AG09309 (cell line): ENCODE measurements at regions not wholly inside any gene's neighbourhood (a gene's known extent, or its start where the extent isn't known, plus 50 kb on each side); places are given as distances from the start of the nearest gene placed in this dataset.

Experiments
- DNase-seq: peaks from one replicate; pipeline ENCODE4 v3.0.0-alpha.2; 2010; ENCODE audit warnings: low read depth
- H3K4me3 ChIP-seq: 2 replicates; pipeline ENCODE4 v1.5.1; 2011; ENCODE audit warnings: mild to moderate bottlenecking, low read depth, low read length, moderate library complexity; ENCODE audit not compliant: control insufficient read depth
- TF ChIP-seq, protein P1 (sequence below): IDR thresholded peaks from 2 replicates; pipeline ENCODE4 v1.5.1; 2011; ENCODE audit warnings: mild to moderate bottlenecking, low read depth, low read length, inconsistent platforms; ENCODE audit not compliant: insufficient read depth, control insufficient read depth; ENCODE audit errors: missing control alignments

DNA sequence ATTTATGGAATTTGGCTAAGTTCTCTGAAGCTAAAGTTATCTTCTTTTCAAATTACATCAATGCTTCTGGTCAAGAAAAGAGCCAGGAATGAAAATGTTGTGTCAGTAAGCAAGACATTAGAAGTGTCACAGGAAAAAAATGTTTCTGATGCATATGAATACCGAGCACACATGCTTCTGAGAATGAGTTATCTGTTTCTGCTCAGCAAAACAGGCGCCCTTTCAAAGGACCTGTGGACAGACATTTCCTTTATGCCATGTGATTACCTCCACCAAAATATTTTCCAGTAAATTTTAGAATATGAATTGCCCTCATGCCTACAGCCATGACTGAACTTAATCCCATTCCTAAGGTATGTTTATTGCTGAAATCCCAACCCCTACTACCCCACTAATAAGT, 55.4 kb upstream of the RNF180 start:
- H3K4me3 ChIP-seq = no peak overlapping the region
- TF ChIP-seq, protein P1, sequence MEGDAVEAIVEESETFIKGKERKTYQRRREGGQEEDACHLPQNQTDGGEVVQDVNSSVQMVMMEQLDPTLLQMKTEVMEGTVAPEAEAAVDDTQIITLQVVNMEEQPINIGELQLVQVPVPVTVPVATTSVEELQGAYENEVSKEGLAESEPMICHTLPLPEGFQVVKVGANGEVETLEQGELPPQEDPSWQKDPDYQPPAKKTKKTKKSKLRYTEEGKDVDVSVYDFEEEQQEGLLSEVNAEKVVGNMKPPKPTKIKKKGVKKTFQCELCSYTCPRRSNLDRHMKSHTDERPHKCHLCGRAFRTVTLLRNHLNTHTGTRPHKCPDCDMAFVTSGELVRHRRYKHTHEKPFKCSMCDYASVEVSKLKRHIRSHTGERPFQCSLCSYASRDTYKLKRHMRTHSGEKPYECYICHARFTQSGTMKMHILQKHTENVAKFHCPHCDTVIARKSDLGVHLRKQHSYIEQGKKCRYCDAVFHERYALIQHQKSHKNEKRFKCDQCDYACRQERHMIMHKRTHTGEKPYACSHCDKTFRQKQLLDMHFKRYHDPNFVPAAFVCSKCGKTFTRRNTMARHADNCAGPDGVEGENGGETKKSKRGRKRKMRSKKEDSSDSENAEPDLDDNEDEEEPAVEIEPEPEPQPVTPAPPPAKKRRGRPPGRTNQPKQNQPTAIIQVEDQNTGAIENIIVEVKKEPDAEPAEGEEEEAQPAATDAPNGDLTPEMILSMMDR = no peak
- no peak for DNase-seq

DNA sequence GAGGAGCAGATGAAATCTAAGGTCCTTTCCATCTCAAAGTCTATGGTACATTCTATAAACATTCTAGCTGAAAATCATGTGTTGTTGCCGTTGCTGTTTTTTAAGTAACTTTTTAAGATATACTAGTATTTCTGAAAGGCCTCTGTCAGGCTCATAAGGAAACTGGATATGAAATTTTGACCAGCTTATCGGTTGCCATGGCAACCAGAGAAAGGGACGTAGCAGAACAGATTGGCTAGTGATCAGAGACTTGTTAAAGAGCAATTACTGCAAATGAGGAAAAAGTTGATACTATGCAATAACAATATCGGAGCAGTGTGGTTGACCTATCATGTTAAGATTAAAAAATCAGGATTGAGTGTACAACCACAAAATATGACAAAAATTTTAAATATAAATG, 57.0 kb upstream of the RNF180 start:
- H3K4me3 ChIP-seq = no peak overlapping the region
- no peak for DNase-seq
- TF ChIP-seq, protein P1 = no peak

DNA sequence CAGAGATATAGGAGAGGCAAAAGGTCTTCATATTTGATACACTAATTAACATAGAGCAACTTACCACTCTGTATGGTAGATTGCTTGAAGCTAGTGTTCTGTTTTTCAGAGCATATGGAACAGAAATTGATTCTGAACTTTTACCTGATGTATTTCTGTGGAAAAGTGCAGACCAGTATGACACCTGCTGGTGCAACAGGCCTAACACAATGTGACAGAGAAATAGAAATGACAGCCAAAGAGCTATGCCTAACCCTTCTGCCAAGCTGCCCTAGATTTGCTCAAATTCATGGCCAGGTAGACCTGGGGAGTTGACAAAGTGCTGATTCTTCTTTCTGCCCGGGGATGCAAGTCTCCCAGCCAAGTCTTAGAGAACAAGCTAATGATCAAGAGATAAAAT, 65.4 kb upstream of the RNF180 start:
- no peak overlapping the region for H3K4me3 ChIP-seq
- no peak for DNase-seq
- TF ChIP-seq, protein P1 = no peak

DNA sequence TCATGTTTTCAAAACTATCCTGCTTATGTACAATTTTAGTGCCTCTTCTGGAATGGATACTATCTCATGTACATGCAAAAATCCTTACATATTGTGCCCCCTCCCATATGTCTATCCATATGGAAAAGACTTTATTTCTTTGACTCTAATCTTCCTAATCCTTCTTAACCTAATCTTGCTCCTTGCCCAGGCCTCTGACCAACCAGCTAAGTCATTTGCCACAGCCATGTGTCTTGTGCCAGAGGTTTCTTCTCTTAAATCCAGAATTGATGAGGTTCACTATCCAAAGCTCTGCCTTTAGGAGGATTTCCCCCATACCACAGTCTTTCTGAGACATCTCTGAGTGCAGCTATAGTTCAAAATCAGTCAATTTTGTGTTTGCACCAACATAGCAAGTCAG, 68.9 kb upstream of the RNF180 start:
- no peak for DNase-seq
- H3K4me3 ChIP-seq = no peak overlapping the region
- TF ChIP-seq, protein P1 = no peak

DNA sequence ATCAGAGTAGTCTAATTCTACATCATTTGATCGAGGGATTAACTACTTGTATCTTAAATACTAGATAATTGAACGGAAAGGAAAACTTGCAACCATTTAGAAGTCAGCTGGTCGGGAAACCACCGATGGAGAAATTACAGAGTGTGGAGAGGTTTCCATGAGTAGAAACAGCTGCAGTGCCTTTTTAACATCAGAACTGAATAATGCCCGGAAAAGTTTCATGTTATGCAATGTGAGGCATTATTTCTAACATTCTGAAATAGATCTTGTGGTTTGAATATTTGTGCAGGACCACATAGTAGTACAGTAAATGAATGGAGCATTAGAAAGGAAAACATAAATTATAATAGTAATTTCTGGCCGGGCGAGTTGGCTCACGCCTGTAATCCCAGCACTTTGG, 88.1 kb upstream of the RNF180 start:
- TF ChIP-seq, protein P1 = no peak
- H3K4me3 ChIP-seq = no peak overlapping the region
- DNase-seq = no peak

DNA sequence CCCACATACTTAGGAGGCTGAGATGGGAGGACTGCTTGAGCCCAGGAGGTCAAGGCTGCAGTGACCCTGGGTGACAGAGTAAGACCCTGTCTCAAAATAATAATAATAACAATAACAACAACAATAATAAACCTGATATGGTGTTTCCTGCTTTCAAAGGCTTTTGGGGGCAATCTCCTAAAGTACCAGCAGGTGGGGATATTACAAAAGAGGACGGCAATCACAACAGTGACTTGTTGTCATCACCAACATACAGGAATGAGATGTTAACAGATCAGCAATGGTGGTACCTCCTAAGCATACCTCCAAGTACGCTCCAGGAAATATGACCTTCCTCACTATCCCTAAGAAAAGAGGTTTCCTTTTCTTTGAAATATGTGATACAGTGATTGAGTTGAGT, 91.1 kb upstream of the RNF180 start:
- no peak overlapping the region for H3K4me3 ChIP-seq
- DNase-seq = peak; percentile 1
- TF ChIP-seq, protein P1 = peak; percentile 57

DNA sequence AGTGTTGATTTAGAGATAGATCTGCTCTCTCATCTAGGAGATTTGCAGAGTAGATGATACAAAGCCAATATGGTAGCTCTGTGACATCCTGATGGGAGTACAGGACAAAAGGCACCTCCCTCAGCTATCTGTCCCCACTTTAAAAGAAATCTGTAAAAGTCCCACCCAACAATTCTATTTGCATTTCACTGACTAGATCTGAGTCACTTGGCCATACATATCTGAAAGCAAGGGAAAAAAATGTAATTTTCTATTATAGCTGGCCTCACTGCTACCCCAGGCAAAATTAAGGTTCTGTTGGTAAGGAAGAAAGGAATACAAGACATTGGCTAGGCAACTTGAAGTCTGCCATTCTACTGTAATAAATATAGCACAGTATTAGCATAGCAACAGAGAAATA, 96.2 kb upstream of the RNF180 start:
- no peak overlapping the region for H3K4me3 ChIP-seq
- DNase-seq = no peak
- TF ChIP-seq, protein P1 = no peak
